LoVo (cell line): ENCODE measurements at regions not wholly inside any gene's neighbourhood (a gene's known extent, or its start where the extent isn't known, plus 50 kb on each side); places are given as distances from the start of the nearest gene placed in this dataset.

Source experiments
- DNase-seq: peaks from one replicate; pipeline ENCODE4 v3.0.0-alpha.2; 2016; ENCODE audit warnings: low spot score

GRCh38 chr5:14090755-14091154, 52.4 kb upstream of the TRIO start:
- no peak for DNase-seq

GRCh38 chr5:14090290-14090689, 52.9 kb upstream of the TRIO start:
- DNase-seq: no peak

- no peak for DNase-seq
These were observed 53.9 kb upstream of the TRIO start for GRCh38 chr5:14089198-14089597.

GRCh38 chr5:14086261-14086660, 56.9 kb upstream of the TRIO start:
- DNase-seq: no peak

- DNase-seq: no peak
These were observed 60.2 kb upstream of the TRIO start for GRCh38 chr5:14082973-14083372.

GRCh38 chr5:14082523-14082922, 60.6 kb upstream of the TRIO start:
- DNase-seq: no peak

GRCh38 chr5:14081791-14082190, 61.4 kb upstream of the TRIO start:
- DNase-seq: no peak

GRCh38 chr5:14078716-14079115, 64.4 kb upstream of the TRIO start:
- DNase-seq: no peak

GRCh38 chr5:14077501-14077900, 65.6 kb upstream of the TRIO start:
- no peak for DNase-seq

- no peak for DNase-seq
These were observed 66.6 kb upstream of the TRIO start for GRCh38 chr5:14076561-14076960.

- no peak for DNase-seq
These were observed 67.2 kb upstream of the TRIO start for GRCh38 chr5:14075937-14076336.

GRCh38 chr5:14071433-14071832, 71.7 kb upstream of the TRIO start:
- no peak for DNase-seq

- no peak for DNase-seq
These were observed 74.1 kb upstream of the TRIO start for GRCh38 chr5:14069021-14069420.

GRCh38 chr5:14068136-14068535, 75.0 kb upstream of the TRIO start:
- DNase-seq: no peak

GRCh38 chr5:14066326-14066725, 76.8 kb upstream of the TRIO start:
- no peak for DNase-seq

- no peak for DNase-seq
These were observed 78.3 kb upstream of the TRIO start for GRCh38 chr5:14064841-14065240.

GRCh38 chr5:14063691-14064090, 79.5 kb upstream of the TRIO start:
- no peak for DNase-seq

GRCh38 chr5:14063138-14063537, 80.0 kb upstream of the TRIO start:
- DNase-seq: no peak

- no peak for DNase-seq
These were observed 81.0 kb upstream of the TRIO start for GRCh38 chr5:14062178-14062577.

- DNase-seq: no peak
These were observed 82.0 kb upstream of the TRIO start for GRCh38 chr5:14061106-14061505.

GRCh38 chr5:14060218-14060617, 82.9 kb upstream of the TRIO start:
- DNase-seq: no peak

- no peak for DNase-seq
These were observed 83.3 kb upstream of the TRIO start for GRCh38 chr5:14059810-14060209.

GRCh38 chr5:14057289-14057688, 85.9 kb upstream of the TRIO start:
- no peak for DNase-seq

GRCh38 chr5:14056039-14056438, 87.1 kb upstream of the TRIO start:
- DNase-seq: no peak
